PC-9 (cell line): ENCODE measurements at regions not wholly inside any gene's neighbourhood (a gene's known extent, or its start where the extent isn't known, plus 50 kb on each side); places are given as distances from the start of the nearest gene placed in this dataset.

Experiments
- BruUV-seq: library from RNA; stranded (reverse); fragments of 400-500 nt; replicated peaks from 2 replicates; lab custom pipeline; 2021; lab: Mats Ljungman, UMichigan
- CTCF ChIA-PET: fragments of 300-600 bp; sonication (Branson Sonifier 250); formaldehyde crosslinking; loops from one replicate; lab custom pipeline; 2022; ENCODE audit warnings: antibody characterized with exemption; lab: Charles Lee
- POLR2A ChIA-PET: fragments of 300-600 bp; sonication (Branson Sonifier 250); formaldehyde crosslinking; loops from one replicate; lab custom pipeline; 2022; ENCODE audit warnings: antibody characterized with exemption; ENCODE audit not compliant: unreplicated experiment; lab: Charles Lee
- DNase-seq, 2 experiments: peaks; one replicate each; pipeline versions ENCODE4 v3.0.0 to v3.0.0-alpha.2; 2015 to 2022; ENCODE audit warnings: mixed read lengths in 1 of 2
- H2AFZ ChIP-seq: fragments of 200-600 bp; sonication (generic); 2 replicates; pipeline ENCODE4 v1.8.1; 2017; ENCODE audit warnings: antibody characterized with exemption
- H3F3A ChIP-seq: fragments of 200-600 bp; sonication (generic); 2 replicates; pipeline ENCODE4 v1.8.1; 2017; ENCODE audit warnings: antibody characterized with exemption, mild to moderate bottlenecking, low read depth; ENCODE audit not compliant: insufficient read depth
- H3K27ac ChIP-seq: fragments of 200-600 bp; sonication (generic); 2 replicates; pipeline ENCODE4 v1.6.1; 2016; ENCODE audit warnings: mixed run types
- H3K27me3 ChIP-seq: fragments of 200-600 bp; sonication (generic); 2 replicates; pipeline ENCODE4 v1.6.1; 2016; ENCODE audit warnings: low read depth, mixed run types; ENCODE audit not compliant: insufficient read depth
- H3K36me3 ChIP-seq: fragments of 200-600 bp; sonication (generic); 2 replicates; pipeline ENCODE4 v1.6.1; 2016; ENCODE audit warnings: low read depth, mixed run types
- H3K4me1 ChIP-seq: fragments of 200-600 bp; sonication (generic); replicated peaks from 2 replicates; pipeline ENCODE4 v1.6.1; 2016; ENCODE audit warnings: mixed run types; ENCODE audit not compliant: insufficient read depth
- H3K4me2 ChIP-seq: fragments of 200-600 bp; sonication (generic); 2 replicates; pipeline ENCODE4 v1.6.1; 2017; ENCODE audit warnings: mixed run types
- H3K4me3 ChIP-seq: fragments of 200-600 bp; sonication (generic); 2 replicates; pipeline ENCODE4 v1.6.1; 2016; ENCODE audit warnings: mixed run types
- H3K79me2 ChIP-seq: fragments of 200-600 bp; sonication (generic); 2 replicates; pipeline ENCODE4 v1.6.1; 2017; ENCODE audit warnings: low read depth, mixed run types
- H3K9me2 ChIP-seq: fragments of 200-600 bp; sonication (generic); 2 replicates; pipeline ENCODE4 v1.8.1; 2017; ENCODE audit warnings: mild to moderate bottlenecking; ENCODE audit not compliant: insufficient read depth
- H3K9me3 ChIP-seq: fragments of 200-600 bp; sonication (generic); 2 replicates; pipeline ENCODE4 v1.8.1; 2016; ENCODE audit warnings: low read depth; ENCODE audit not compliant: insufficient read depth
- H4K20me1 ChIP-seq: fragments of 200-600 bp; sonication (generic); 2 replicates; pipeline ENCODE4 v1.8.1; 2017; ENCODE audit not compliant: insufficient read depth
- EZH2 ChIP-seq: fragments of 200-600 bp; sonication (generic); IDR thresholded peaks from 2 replicates; pipeline ENCODE4 v1.8.0; 2017; ENCODE audit warnings: antibody characterized with exemption, low read depth
- intact Hi-C: fragments of 100-400 bp; cut with micrococcal nuclease; formaldehyde crosslinking; loops from one replicate; pipeline ENCODE4 v1.10.0; 2022; ENCODE audit not compliant: unreplicated experiment
- TF ChIP-seq, protein P1 (sequence below): fragments of 200-600 bp; sonication (generic); conservative IDR thresholded peaks from 2 replicates; pipeline ENCODE4 v1.6.1; 2017; ENCODE audit warnings: mixed run types, antibody characterized with exemption, mild to moderate bottlenecking, moderate library complexity

GRCh38 chrX:113297437-113297836 lies 456.8 kb upstream of the AMOT start:
- H3K9me3 ChIP-seq: no peaks in the 10 kb centered on the region
- H3K27ac ChIP-seq: no peak overlapping the region
- CTCF ChIA-PET: no interaction called here
- H3K9me2 ChIP-seq: no peaks in the 10 kb centered on the region
- no peak for DNase-seq
- POLR2A ChIA-PET: no interaction called here
- H3K27me3 ChIP-seq: no peaks in the 10 kb centered on the region
- H3K4me2 ChIP-seq: no peak overlapping the region
- no peak overlapping the region for H3K4me3 ChIP-seq
- H3F3A ChIP-seq: no peaks in the 10 kb centered on the region
- no TSS peak for BruUV-seq
- no peak overlapping the region for H2AFZ ChIP-seq
- no peak for TF ChIP-seq EZH2
- TF ChIP-seq, protein P1, sequence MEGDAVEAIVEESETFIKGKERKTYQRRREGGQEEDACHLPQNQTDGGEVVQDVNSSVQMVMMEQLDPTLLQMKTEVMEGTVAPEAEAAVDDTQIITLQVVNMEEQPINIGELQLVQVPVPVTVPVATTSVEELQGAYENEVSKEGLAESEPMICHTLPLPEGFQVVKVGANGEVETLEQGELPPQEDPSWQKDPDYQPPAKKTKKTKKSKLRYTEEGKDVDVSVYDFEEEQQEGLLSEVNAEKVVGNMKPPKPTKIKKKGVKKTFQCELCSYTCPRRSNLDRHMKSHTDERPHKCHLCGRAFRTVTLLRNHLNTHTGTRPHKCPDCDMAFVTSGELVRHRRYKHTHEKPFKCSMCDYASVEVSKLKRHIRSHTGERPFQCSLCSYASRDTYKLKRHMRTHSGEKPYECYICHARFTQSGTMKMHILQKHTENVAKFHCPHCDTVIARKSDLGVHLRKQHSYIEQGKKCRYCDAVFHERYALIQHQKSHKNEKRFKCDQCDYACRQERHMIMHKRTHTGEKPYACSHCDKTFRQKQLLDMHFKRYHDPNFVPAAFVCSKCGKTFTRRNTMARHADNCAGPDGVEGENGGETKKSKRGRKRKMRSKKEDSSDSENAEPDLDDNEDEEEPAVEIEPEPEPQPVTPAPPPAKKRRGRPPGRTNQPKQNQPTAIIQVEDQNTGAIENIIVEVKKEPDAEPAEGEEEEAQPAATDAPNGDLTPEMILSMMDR: no peak
- no peaks in the 10 kb centered on the region for H3K4me1 ChIP-seq
- H3K36me3 ChIP-seq: no peaks in the 10 kb centered on the region
- no peaks in the 10 kb centered on the region for H4K20me1 ChIP-seq
- no peaks in the 10 kb centered on the region for H3K79me2 ChIP-seq
- intact Hi-C loops: no loop called here

GRCh38 chrX:113289503-113289902 lies 448.9 kb upstream of the AMOT start:
- Histone ChIP-seq H3F3A (no peaks in the 10 kb centered on the region), H3K9me3 (no peaks in the 10 kb centered on the region), H2AFZ (no peak overlapping the region), H3K4me3 (no peak overlapping the region), H3K4me1 (no peaks in the 10 kb centered on the region), H4K20me1 (no peaks in the 10 kb centered on the region), H3K36me3 (no peaks in the 10 kb centered on the region), H3K9me2 (peaks cover 3% of the 10 kb centered on the region; the same call in 1 of the 2 replicates), H3K27ac (no peak overlapping the region), H3K79me2 (no peaks in the 10 kb centered on the region), H3K4me2 (no peak overlapping the region), H3K27me3 (no peaks in the 10 kb centered on the region)
- no TSS peak for BruUV-seq
- ChIA-PET CTCF (no interaction called here), POLR2A (no interaction called here)
- TF ChIP-seq, protein P1: no peak
- TF ChIP-seq EZH2: no peak
- DNase-seq: no peak
- intact Hi-C loops: no loop called here

DNA sequence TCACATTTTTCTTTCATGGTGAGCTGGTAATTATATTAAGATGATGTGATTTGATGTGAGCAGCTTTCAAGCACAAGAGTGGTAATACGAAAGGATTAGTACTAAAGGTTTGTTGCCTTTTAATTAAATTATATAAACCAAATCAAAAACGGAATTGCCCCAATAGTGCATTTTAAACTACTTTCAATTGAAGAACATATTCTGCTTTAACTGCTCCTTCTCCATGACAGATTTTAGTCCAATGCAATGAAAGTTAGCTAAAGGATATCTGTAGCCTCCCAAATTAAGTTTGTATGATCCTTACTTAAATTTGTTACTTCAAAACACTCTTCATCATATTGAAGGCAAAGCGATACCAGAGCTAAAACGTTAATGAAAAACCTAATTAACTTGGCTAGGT lies 447.1 kb upstream of the AMOT start:
- no peak overlapping the region for H3K27ac ChIP-seq
- no peaks in the 10 kb centered on the region for H3F3A ChIP-seq
- H3K4me1 ChIP-seq: no peaks in the 10 kb centered on the region
- ChIA-PET POLR2A (interaction anchor here (0.7 kb wide), 1 partner anchor 87 kb away, joined by 3 read pairs; no protein-coding TSS in a partner anchor), CTCF (no interaction called here)
- H3K4me2 ChIP-seq: no peak overlapping the region
- no peaks in the 10 kb centered on the region for H3K27me3 ChIP-seq
- TF ChIP-seq EZH2: no peak
- TF ChIP-seq, protein P1: no peak
- H2AFZ ChIP-seq: no peak overlapping the region
- no peaks in the 10 kb centered on the region for H4K20me1 ChIP-seq
- H3K4me3 ChIP-seq: no peak overlapping the region
- no peaks in the 10 kb centered on the region for H3K79me2 ChIP-seq
- H3K9me3 ChIP-seq: no peaks in the 10 kb centered on the region
- peaks cover 3% of the 10 kb centered on the region; the same call in 1 of the 2 replicates for H3K9me2 ChIP-seq
- intact Hi-C loops: no loop called here
- no peak for DNase-seq
- BruUV-seq: no TSS peak
- no peaks in the 10 kb centered on the region for H3K36me3 ChIP-seq
